ENCODE measurements at regions not wholly inside any gene's neighbourhood (a gene's known extent, or its start where the extent isn't known, plus 50 kb on each side); places are given as distances from the start of the nearest gene placed in this dataset.
"Not testable (repeated sequence)": the region's sequence is repeated elsewhere in the genome, so short reads cannot be mapped to it uniquely, and the experiment has no call there.

DNA sequence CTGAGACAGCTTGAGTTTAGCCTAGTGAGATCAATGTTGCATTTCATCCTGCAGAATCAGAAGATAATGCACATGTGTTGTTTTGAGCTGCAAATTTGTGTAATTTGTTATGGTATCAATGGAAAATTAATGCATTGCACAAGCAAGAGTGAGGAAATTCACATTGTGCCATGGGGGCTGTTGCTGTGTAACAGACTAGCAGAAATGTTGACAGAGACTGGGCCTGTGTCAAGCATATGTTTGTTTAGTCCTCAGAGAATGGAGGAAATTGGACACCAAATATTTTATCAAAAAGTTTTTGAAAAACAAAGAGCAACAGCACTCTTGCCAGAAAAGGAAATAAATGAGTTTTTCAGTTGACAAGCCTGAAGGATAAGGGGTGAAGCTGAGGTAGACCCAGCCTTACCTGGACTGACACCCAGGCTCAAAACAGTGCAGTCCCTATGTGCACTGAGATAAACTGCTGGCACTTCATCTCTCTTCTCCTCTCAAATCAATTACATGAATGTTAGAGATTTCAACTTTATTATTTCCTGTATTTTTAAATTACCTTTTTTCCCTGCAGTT is 1150.0 kb downstream of the FSCB start:
- no peak overlapping the region for H3K27ac Mint-ChIP-seq
- H3K36me3 Mint-ChIP-seq (ENCODE audit: low read depth), result no peaks in the 10 kb centered on the region; the same call in 1 of the 2 replicates

DNA sequence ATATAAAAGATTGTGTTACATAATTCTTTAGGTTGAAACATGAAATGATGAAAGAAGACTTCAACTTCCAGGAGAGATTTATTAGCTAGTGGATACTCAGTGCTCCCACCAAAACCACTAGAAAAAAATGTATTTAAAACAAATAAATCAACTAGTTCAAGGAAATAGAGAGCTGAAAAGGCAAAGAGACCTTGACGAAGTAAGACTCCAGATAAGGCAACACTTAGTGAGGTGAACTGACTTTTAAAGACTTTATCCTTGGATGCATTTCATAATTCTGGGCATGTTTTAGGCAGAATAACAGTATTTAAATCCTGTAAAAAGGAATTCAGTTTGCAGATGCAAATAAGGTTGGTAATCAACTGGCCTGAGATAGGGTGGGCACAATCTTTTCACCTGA is 1150.7 kb downstream of the FSCB start:
- Mint-ChIP-seq H3K9me3 (peaks cover 30% of the 10 kb centered on the region), H3K27ac (no peak overlapping the region), H3K4me1 (ENCODE audit: low read depth) (no peaks in the 10 kb centered on the region), H3K4me3 (no peak overlapping the region), H3K27me3 (ENCODE audit: insufficient read depth) (peaks cover 2% of the 10 kb centered on the region; the same call in 1 of the 2 replicates), H3K36me3 (ENCODE audit: low read depth) (no peaks in the 10 kb centered on the region; the same call in 1 of the 2 replicates)
- DNase-seq, result no peak
- TF ChIP-seq, protein P1, sequence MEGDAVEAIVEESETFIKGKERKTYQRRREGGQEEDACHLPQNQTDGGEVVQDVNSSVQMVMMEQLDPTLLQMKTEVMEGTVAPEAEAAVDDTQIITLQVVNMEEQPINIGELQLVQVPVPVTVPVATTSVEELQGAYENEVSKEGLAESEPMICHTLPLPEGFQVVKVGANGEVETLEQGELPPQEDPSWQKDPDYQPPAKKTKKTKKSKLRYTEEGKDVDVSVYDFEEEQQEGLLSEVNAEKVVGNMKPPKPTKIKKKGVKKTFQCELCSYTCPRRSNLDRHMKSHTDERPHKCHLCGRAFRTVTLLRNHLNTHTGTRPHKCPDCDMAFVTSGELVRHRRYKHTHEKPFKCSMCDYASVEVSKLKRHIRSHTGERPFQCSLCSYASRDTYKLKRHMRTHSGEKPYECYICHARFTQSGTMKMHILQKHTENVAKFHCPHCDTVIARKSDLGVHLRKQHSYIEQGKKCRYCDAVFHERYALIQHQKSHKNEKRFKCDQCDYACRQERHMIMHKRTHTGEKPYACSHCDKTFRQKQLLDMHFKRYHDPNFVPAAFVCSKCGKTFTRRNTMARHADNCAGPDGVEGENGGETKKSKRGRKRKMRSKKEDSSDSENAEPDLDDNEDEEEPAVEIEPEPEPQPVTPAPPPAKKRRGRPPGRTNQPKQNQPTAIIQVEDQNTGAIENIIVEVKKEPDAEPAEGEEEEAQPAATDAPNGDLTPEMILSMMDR (IDR thresholded peaks at IDR 0.05), result no peak

More for the DNA sequence above, 1150.0 kb downstream of the FSCB start:
- H3K9me3 Mint-ChIP-seq, result peaks cover 37% of the 10 kb centered on the region
- no peak overlapping the region for H3K4me3 Mint-ChIP-seq
- TF ChIP-seq, protein P1 (IDR thresholded peaks at IDR 0.05), result no peak
- H3K4me1 Mint-ChIP-seq (ENCODE audit: low read depth), result no peaks in the 10 kb centered on the region
- no peak for DNase-seq
- peaks cover 2% of the 10 kb centered on the region; the same call in 1 of the 2 replicates for H3K27me3 Mint-ChIP-seq (ENCODE audit: insufficient read depth)

DNA sequence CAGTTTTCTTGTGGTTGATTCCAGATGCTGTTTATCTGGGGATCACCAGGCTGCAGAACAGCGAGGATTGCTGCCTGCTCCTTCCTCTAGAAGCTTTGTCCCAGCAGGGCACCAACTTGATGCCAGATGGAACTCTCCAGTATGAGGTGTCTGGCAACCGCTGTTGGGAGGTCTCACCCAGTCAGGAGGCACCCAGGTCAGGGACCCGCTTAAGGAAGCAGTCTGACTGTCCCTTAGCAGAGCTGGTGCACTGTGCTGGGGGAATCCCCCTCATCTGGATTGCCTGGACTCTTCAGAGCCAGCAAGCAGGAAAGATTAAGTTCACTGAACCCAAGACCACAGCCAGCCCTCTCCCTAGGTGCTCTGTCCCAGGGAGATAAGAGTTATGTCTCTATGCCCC is 1165.2 kb downstream of the FSCB start:
- Mint-ChIP-seq H3K9me3 (peaks cover 46% of the 10 kb centered on the region), H3K4me3 (no peak overlapping the region), H3K36me3 (ENCODE audit: low read depth) (peaks cover 5% of the 10 kb centered on the region; the same call in 1 of the 2 replicates), H3K27me3 (ENCODE audit: insufficient read depth) (no peaks in the 10 kb centered on the region), H3K4me1 (ENCODE audit: low read depth) (no peaks in the 10 kb centered on the region), H3K27ac (no peak overlapping the region)
- TF ChIP-seq, protein P1 (IDR thresholded peaks at IDR 0.05), result no peak
- DNase-seq, result no peak

DNA sequence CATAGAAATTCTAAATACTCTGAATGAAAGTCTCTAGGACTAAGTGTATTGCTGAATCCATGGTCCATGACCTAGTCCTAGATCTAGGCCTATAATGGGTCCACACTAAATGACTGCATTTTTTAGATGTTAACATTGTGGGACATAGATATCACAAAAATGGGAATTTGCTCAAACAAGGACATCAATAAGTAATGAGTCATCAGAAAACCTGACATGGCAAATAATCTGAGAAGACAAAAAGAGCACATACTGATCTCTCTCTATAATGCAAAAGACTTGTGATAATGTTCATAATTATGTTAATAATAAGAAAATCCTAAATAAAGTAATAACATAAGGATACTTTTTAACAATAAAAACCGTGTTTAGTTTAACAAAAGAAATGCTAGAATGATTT is 1168.4 kb downstream of the FSCB start:
- peaks cover 37% of the 10 kb centered on the region for H3K9me3 Mint-ChIP-seq
- H3K4me1 Mint-ChIP-seq (ENCODE audit: low read depth), result no peaks in the 10 kb centered on the region
- TF ChIP-seq, protein P1 (IDR thresholded peaks at IDR 0.05), result no peak
- H3K36me3 Mint-ChIP-seq (ENCODE audit: low read depth), result no peaks in the 10 kb centered on the region; the same call in 1 of the 2 replicates
- no peaks in the 10 kb centered on the region for H3K27me3 Mint-ChIP-seq (ENCODE audit: insufficient read depth)
- no peak for DNase-seq
- H3K27ac Mint-ChIP-seq, result no peak overlapping the region
- H3K4me3 Mint-ChIP-seq, result no peak overlapping the region

DNA sequence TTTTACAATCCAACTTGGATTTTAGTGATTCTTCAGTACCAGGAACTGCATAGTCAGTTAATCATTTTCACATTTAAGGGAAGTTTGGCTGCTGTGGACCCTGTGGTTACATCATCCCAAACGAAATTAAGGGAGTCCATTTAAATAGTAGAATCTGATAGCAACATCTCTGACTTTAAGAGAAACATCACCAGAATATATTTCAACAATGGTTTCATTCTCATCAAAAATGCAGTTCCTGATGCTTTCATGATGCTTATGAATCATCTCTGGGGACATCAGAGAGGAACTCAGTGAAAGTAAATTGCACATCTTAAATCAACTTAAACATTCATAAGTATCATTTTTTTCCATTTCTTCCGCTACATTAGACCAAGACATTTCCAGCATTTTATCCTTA is 1170.7 kb downstream of the FSCB start:
- H3K4me1 Mint-ChIP-seq (ENCODE audit: low read depth), result no peaks in the 10 kb centered on the region
- TF ChIP-seq, protein P1 (IDR thresholded peaks at IDR 0.05), result no peak
- peaks cover 27% of the 10 kb centered on the region for H3K9me3 Mint-ChIP-seq
- no peak overlapping the region for H3K4me3 Mint-ChIP-seq
- DNase-seq, result no peak
- H3K27me3 Mint-ChIP-seq (ENCODE audit: insufficient read depth), result no peaks in the 10 kb centered on the region
- H3K36me3 Mint-ChIP-seq (ENCODE audit: low read depth), result no peaks in the 10 kb centered on the region; the same call in 1 of the 2 replicates
- H3K27ac Mint-ChIP-seq, result no peak overlapping the region

DNA sequence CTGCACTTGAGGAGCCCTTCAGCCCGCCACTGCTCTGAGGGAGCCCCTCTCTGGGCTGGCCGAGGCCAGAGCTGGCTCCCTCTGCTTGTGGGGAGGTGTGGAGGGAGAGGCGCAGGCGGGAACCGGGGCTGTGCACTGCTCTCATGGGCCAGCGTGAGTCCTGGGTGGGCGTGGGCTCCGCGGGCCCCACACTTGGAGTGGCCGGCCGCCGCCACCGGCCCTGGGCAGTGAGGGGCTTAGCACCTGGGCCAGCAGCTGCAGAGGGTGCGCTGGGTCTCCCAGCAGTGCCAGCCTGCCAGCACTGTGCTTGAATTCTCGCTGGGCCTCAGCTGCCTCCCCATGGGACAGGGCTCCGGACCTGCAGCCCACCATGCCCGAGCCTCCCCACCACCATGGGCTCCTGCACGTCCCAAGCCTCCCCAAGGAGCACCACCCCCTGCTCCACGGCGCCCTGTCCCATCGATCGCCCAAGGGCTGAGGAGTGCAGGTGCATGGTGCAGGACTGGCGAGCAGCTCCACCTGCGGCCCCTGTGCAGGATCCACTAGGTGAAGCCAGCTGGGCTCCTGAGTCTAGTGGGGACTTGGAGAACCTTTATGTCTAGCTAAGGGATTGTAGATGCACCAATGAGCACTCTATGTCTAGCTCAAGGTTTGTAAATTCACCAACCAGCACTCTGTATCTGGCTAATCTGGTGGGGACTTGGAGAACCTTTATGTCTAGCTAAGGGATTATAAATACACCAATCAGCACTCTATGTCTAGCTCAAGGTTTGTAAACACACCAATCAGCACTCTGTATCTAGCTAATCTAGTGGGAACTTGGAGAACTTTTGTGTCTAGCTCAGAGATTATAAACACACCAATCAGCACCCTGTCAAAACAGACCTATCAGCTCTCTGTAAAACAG is 1180.3 kb downstream of the FSCB start:
- not testable (repeated sequence) for H3K4me3 Mint-ChIP-seq; H3K36me3 Mint-ChIP-seq (ENCODE audit: low read depth); H3K27me3 Mint-ChIP-seq (ENCODE audit: insufficient read depth); H3K27ac Mint-ChIP-seq; H3K4me1 Mint-ChIP-seq (ENCODE audit: low read depth); DNase-seq
- peaks cover 42% of the 10 kb centered on the region for H3K9me3 Mint-ChIP-seq

Data from HFFc6 (cell line).